HFF-Myc (cell line): ENCODE measurements at regions not wholly inside any gene's neighbourhood (a gene's known extent, or its start where the extent isn't known, plus 50 kb on each side); places are given as distances from the start of the nearest gene placed in this dataset.

ENCODE experiments used
- DNase-seq: peaks from one replicate; pipeline ENCODE4 v3.0.0-alpha.2; 2011; ENCODE audit warnings: low read depth; ENCODE audit errors: extremely low read depth
- H3K4me3 ChIP-seq: replicated peaks from 2 replicates; pipeline ENCODE4 v1.5.1; 2011; ENCODE audit warnings: low read depth, mild to moderate bottlenecking, control low read depth, low read length
- CTCF ChIP-seq: IDR thresholded peaks from 2 replicates; pipeline ENCODE4 v1.5.1; 2012; ENCODE audit warnings: mild to moderate bottlenecking, low read depth, low read length, control low read depth; ENCODE audit errors: missing control alignments

DNA sequence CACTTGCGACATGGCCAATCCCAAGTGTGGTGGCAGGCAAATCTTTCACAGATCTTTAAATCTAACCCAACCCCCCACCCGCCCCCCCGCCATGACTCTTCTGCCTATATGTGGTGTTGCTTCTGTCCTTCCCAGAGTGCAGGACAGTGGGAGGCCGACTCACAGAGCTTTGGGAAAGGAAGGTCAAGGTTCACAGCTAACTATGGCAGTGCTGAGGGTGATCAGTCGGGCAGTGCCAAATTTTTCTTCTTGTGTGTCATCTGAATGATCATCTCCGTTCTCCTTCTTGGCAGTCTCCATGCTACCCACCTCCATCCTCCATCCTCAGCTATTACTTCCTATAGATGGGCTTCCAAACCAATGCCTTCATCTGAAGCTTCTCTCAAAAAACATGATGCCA, 129.0 kb upstream of the NFIB start:
- no peak for DNase-seq
- H3K4me3 ChIP-seq = no peak overlapping the region
- no peak for TF ChIP-seq CTCF

- no peak for DNase-seq
- no peak overlapping the region for H3K4me3 ChIP-seq
- TF ChIP-seq CTCF = peak; percentile 18
Observed at GRCh38 chr9:14441976-14442651, 128.2 kb upstream of the NFIB start.

DNA sequence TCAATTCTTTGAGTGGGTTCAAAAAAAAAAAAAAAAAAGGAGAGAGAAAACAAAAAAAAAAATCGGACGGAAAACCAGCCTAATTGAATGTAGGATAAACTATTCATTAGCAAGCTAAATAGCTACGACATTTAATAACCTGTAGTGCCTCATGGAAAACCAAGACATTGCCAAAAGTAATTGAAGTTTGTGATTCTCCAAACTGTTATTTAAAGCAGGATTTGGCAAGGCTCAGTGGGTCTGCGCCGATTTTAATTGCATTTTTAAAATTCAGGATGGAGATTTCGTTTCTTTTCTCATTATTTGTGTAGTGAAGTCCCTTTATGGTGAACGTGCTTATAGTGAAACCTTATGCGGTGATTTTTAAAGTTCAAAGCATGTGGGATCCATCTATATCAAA, 127.2 kb upstream of the NFIB start:
- TF ChIP-seq CTCF = no peak
- H3K4me3 ChIP-seq = no peak overlapping the region
- no peak for DNase-seq

GRCh38 chr9:14440062-14440461, 126.1 kb upstream of the NFIB start:
- H3K4me3 ChIP-seq = no peak overlapping the region
- DNase-seq = no peak
- no peak for TF ChIP-seq CTCF

GRCh38 chr9:14439555-14439954, 125.6 kb upstream of the NFIB start:
- TF ChIP-seq CTCF = no peak

GRCh38 chr9:14438232-14439021, 124.5 kb upstream of the NFIB start:
- H3K4me3 ChIP-seq = no peak overlapping the region
- DNase-seq = no peak
- TF ChIP-seq CTCF = no peak

More at GRCh38 chr9:14439555-14439954, 125.6 kb upstream of the NFIB start:
- no peak overlapping the region for H3K4me3 ChIP-seq
- no peak for DNase-seq
